Erythroblast (primary cell): ENCODE measurements at regions not wholly inside any gene's neighbourhood (a gene's known extent, or its start where the extent isn't known, plus 50 kb on each side); places are given as distances from the start of the nearest gene placed in this dataset.

Source experiments
- GATA1 ChIP-seq: IDR thresholded peaks from 2 replicates; pipeline ENCODE4 v1.6.1; 2011; ENCODE audit warnings: low read depth, mild to moderate bottlenecking, control low read depth, low read length, moderate library complexity
- POLR2A ChIP-seq: IDR thresholded peaks from 2 replicates; pipeline ENCODE4 v1.6.1; 2011; ENCODE audit warnings: mild to moderate bottlenecking, low read length

DNA sequence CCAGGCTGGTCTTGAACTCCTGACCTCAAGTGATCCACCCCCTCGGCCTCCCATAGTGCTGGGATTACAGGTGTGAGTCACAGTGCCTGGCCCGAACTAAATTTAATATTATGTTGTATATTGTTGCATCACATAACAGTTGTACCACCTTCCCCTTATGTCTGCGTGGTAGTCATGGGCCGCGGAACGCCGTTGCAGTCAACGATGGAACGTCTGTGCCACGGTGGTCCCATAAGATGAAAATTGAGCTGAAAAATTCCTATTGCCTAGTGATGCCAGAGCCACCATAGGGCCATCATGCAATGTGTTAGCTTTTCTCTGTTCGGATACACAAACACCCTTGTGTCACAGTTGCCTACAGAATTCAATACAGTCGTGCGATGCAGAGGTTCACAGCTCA is 236.1 kb downstream of the TEX29 start:
- TF ChIP-seq POLR2A = no peak
- no peak for TF ChIP-seq GATA1
